K562 (cell line): ENCODE measurements at regions not wholly inside any gene's neighbourhood (a gene's known extent, or its start where the extent isn't known, plus 50 kb on each side); places are given as distances from the start of the nearest gene placed in this dataset.

ENCODE experiments used
- CTCF ChIP-seq, 3 experiments: IDR thresholded peaks in 2 of 3; conservative IDR thresholded peaks in 1 of 3; 2 replicates each; pipeline ENCODE4 v1.5.1; 2011 to 2012; ENCODE audit warnings: low read length in 3 of 3, mild to moderate bottlenecking in 3 of 3, control low read depth in 2 of 3, improper control_type of control experiment in 1 of 3, inconsistent platforms in 1 of 3, low read depth in 1 of 3, mixed read lengths in 1 of 3, moderate library complexity in 1 of 3; ENCODE audit not compliant: insufficient read depth in 2 of 3
- HNRNPUL1 ChIP-seq: fragments of 200-400 bp; formaldehyde crosslinking; IDR thresholded peaks from 2 replicates; pipeline ENCODE4 v1.6.1; 2017; ENCODE audit warnings: low read length
- MAZ ChIP-seq, 2 experiments: fragments of 450-650 bp in 1 of 2; sonication (generic) in 1 of 2; formaldehyde crosslinking; IDR thresholded peaks in 1 of 2; conservative IDR thresholded peaks in 1 of 2; 2 replicates each; pipeline versions ENCODE4 v1.4.0 to v1.5.0; 2020; ENCODE audit warnings: mild to moderate bottlenecking in 1 of 2, missing genetic modification reagents in 1 of 2
- POLR3A ChIP-seq: IDR thresholded peaks from 2 replicates; pipeline ENCODE4 v1.6.1; 2011; ENCODE audit warnings: borderline replicate concordance, mild to moderate bottlenecking, moderate library complexity; ENCODE audit not compliant: insufficient read length, insufficient read depth; ENCODE audit errors: extremely low read depth
- SFPQ ChIP-seq: fragments of 200-400 bp; formaldehyde crosslinking; IDR thresholded peaks from 2 replicates; pipeline ENCODE4 v1.6.1; 2017; ENCODE audit warnings: mild to moderate bottlenecking, low read depth, low read length, moderate library complexity
- ZNF280B ChIP-seq: fragments of 250-450 bp; sonication (Bioruptor Pico); IDR thresholded peaks from 2 replicates; pipeline ENCODE4 v1.5.1; 2021; ENCODE audit warnings: mild to moderate bottlenecking
- ZSCAN29 ChIP-seq: fragments of 450-650 bp; IDR thresholded peaks from 2 replicates; pipeline ENCODE4 v1.6.1; 2017

GRCh38 chr2:126504949-126505348 lies 151.0 kb upstream of the GYPC start:
- TF ChIP-seq CTCF (IDR thresholded peaks at IDR 0.05 in 2 of 3, conservative IDR thresholded peaks at IDR 0.05 in 1 of 3; ENCODE audit: insufficient read depth in 2 of 3, low read depth in 1 of 3, low read length in 3 of 3) = no peak
- TF ChIP-seq HNRNPUL1 = no peak
- no peak for TF ChIP-seq ZSCAN29
- TF ChIP-seq SFPQ = no peak
- TF ChIP-seq MAZ (CRISPR knock-in tag; conservative IDR thresholded peaks at IDR 0.05 in 1 of 2, IDR thresholded peaks at IDR 0.05 in 1 of 2) = no peak
- no peak for TF ChIP-seq POLR3A
- TF ChIP-seq ZNF280B (CRISPR knock-in tag) = no peak
